Fibroblast of gingiva (primary cell): ENCODE measurements at regions not wholly inside any gene's neighbourhood (a gene's known extent, or its start where the extent isn't known, plus 50 kb on each side); places are given as distances from the start of the nearest gene placed in this dataset.
A peak's percentile ranks its signal among the peaks of the same experiment; 100 is the strongest.

Experiments
- DNase-seq: peaks from one replicate; pipeline ENCODE4 v3.0.0-alpha.2; 2011; ENCODE audit warnings: low read depth

DNA sequence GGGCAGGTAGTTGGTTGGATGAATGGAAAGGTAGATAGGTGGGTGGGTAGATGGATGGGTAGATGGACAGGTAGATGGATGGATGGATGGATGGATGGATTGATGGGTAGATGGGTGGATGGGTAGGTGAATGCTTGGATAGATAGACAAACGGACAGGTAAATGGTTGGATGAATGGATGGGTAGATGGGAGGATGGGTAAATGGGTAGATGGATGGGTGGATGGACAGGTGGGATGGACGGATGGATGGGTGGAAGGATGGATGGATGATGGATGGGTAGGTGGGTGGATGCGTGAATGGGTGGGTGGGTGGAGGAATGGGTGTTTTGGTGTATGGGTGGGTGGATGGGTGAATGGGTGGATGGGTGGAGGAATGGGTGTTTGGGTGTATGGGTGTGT, 50.1 kb upstream of the ASAP2 start:
- no peak for DNase-seq

DNA sequence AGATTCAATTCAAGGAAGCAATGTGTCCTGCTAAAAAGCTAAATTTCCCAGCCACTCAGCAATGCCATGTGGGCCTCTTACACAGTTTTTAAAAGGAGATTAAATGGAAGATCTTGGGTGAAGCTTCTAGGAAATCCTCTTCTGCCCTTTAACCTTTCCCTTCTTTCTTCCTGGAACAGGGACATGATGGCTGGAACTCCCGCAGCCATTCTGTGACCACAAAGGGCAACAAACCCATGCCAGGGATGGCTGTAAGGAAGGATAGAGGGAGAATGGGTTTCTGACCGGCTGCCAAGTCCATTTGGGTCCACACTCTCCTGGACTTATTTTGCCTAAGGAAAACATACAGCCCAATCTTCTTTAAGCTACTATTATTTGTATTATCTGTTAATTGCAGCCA, 52.6 kb upstream of the ASAP2 start:
- DNase-seq, result no peak

DNA sequence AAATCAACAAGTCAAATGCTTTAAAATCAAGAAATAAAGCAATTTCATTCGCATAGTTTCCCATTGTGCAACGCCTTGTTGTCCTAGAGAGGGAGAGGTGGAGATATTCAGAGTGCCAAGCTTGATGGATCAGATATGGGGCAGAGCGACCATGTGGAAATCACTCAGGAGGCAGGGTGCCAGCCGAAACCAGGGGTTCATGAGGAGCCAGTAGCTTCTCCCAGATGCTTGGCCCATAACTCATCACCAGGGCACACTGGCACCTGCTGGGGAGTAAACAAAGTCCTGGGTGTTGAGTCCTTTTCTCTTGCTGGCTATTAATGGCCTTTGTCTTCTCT, 53.0 kb upstream of the ASAP2 start:
- DNase-seq, result peak; percentile 98

DNA sequence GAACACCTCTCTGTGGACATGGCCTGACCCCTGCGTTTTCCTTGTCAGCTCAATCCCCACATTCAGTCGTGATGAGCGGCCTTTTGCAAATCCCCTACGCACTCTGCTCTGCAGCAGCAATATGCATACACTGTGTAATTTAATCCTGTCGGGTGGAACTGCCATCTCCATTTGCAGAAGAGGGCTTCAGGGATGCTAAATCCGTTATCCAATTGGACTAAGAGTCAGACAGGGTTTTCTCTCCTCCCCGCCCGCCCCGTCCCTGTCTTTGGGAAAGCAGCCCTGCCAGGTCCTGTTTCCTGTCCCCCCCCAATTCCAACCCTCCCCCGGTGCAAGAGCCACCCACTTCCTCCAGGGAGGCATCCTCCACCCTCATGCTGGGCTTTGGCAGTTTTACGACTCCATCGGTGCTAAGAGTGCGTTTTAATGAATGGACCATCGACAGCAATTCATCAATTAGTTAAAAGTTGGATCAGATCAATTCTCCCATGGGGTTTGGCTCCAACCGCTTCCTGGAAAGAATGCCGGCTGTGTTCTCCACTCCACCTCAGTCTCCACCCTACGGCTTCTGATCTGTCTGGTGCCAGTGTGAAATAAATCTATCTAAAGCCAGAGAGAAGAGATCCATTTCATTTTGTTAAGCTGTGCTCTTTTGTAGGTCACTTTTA, 53.5 kb upstream of the ASAP2 start:
- DNase-seq, result peak; percentile 61

DNA sequence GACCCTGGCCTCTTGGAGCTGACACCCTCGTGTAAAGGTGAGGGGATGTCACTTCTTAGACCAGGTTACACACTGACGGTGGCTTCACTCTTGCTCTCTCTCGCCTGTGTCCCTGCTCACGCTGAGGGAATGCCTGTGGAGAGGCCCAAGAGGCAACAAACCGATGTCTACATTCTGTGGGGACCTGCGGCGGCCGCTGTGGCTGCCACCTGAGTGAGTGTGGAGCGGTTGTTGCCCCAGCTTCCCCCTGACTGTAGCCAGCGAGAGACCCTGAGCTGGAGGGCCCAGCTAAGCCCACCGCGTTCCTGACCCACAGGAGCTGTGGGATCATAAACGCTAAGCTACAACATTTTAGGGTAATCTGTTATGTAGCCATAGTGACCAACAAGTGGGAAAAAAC, 55.7 kb upstream of the ASAP2 start:
- no peak for DNase-seq

DNA sequence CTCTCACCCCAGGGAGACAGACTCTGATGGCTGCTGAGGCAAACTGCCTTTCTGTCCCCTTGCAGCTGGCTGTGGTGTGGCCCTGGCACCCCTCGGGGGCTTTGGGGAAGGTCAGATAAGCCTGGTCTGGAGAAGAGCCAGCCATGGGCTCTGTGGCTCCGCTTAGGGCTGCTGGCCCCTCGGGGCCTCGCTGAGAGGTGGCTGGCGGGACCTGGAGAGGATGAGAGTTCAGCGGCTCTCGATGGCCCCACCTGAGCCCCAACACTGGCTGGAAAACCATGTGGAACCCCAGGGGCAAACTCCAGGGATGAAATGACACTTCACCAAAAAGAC, 56.1 kb upstream of the ASAP2 start:
- DNase-seq, result no peak

DNA sequence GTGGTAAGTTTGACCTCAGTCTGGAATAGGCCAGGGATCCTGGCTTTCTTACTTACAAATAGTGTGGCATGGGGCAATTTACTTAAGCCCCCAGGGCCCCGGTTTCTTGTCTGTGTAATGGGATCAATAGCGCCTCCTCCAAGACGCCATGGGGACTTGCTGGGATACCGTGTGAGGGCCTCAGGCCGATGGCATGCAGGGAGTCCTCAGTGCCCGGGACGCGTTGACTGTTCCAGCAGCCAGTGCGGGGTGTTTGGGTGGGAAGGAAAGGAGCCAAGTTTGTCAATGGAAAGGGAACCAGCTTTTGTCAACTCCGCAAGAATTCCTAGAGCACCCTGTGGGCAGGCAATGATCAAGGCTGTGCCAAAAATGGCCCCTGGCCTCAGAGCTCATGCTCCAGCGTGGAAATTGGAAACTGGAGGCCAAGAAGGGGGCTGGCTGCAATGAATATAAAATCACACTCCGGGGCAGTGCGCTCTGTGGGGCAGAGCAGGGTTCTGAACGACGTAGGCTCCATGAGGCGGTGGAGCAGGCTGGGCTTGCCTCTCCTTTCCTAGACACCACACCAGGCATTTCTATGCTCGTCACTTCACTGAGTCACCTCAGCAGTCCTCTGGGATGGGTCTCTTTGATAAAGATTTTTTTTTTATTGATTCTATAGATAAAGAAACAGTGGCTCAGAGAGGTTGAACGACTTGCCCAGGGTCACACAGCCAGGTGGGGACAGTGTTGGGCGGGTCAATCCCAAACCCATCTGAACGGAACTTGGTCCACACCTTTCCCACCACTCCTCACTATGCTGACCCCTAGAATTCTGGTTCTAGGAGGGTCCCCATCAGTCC, 56.7 kb upstream of the ASAP2 start:
- no peak for DNase-seq

DNA sequence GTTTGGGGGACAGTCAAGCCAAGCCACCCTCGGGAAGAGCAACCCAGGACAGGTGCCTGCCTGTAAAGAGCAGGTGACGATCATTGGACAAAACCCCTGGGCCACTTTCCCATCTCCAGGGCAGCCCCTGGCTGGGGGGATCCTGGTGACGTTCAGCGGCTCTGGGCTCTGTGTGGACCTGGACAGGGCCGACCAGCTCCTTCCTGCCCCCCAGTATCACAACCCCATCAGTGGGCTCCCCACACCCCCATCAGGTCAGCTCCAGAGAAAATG, 57.3 kb upstream of the ASAP2 start:
- no peak for DNase-seq

DNA sequence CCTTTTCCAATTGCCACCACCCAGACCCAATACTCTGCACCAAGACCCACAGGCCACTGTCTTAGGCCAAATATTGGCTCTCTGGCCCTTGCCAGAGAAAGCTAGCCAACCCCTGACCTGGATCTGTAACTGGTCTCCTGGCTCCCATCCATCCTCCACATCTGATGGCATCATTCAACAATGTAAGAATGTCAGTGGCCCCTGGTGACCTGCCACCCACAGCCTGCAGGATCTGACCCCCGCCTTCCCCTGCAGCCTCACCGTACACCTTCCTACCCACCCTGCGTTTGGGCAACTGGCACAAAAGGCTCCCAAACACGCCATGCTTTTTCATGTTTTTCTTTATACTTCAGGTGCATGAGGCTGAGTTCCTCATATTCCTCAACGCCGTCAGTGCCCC, 60.0 kb upstream of the ASAP2 start:
- no peak for DNase-seq

DNA sequence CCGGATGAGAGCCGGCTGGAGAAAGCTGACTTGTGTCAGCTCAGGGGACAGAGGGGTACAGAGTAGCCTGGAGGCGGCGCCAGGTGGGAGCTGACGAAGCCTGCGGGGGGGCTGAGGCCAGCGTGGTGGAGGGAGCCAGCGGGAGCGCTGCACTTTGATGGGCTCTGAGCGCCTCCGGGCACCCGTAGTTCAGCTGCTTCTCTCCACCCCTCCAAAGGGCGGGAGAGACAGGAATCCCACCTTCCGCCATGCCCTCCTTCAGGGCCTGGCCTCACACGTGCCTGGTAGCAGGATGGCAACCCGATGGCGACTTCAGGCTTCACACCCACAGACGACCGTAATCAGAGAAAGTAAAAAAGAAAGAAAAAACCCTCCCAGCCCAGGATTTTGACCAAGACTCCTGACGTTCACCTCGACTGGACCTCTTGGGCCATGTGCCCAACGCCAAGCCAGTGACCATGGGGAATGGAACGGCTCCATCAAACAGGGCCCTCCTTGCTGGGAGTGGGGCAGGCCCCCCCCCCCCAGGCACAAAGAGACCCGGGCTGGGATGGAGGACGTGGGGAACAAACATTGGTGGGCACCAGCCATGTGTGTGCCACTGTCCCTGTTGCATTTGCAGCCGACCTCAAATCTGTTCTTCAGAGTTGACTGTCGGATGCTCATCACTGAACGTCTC, 60.7 kb upstream of the ASAP2 start:
- no peak for DNase-seq

DNA sequence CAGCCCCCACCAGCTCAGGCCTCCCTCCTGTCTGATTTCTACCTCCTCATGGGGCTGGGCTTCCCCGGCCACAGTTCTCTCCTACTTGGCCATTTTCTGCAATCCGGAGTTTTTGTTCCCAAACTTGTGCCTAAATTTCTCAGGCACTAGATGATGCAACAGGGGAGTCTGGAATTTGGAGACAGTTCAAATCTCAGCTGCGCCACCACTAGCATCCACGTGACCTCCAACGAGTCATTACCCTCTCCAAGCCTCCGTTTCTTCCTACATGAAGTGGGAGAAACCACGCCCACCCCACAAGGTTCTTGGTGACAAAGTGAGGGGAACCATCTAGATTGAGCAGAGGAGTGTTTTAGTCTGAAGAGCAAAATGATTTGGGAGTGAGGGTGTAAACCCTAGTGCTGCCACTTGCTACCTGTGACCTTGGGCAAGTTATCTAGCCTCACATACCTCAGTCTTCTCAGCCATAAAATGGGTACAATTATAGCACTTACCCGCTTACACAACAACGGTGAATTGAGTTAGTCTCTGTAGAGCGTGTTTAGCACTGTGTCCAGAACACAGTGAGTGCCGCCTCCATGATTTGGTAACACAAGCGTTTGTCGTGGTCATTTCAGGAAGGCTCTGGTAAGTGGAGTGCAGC, 61.4 kb upstream of the ASAP2 start:
- peak; percentile 73 for DNase-seq

DNA sequence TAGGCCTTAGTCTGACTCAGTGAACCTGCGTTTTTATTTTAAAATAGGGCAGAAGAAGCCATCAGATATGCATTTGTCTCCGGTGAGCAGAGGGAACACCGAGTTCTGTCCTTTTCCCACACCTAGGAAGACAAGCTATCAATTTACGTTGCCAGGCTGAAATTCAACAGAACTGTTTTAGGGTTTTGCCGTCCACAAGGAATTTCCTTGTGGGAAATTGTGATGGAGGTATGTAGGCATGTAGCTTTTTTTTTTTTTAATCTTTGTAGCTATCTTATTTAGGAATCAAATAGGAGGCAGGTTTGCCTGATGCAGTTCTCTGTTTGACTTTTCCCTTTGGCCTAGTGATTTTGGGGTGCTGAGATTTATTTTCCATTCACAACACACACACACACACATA, 62.0 kb upstream of the ASAP2 start:
- DNase-seq, result no peak

DNA sequence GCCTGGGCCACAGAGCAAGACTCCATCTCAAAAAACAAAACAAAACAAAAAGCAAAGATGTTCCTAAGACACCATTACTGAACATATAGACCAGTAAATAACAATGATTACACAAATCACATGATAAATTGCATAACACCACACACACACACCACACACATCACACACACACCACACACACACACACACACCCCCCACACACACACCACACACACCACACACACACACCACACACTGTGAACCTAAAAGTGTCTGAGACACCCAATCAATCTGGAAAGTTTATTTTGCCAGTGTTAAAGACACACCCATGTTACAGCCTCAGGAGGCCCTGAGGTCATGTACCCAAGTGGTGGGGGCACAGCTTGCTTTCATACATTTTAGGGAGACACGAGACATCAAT, 62.6 kb upstream of the ASAP2 start:
- DNase-seq, result no peak

DNA sequence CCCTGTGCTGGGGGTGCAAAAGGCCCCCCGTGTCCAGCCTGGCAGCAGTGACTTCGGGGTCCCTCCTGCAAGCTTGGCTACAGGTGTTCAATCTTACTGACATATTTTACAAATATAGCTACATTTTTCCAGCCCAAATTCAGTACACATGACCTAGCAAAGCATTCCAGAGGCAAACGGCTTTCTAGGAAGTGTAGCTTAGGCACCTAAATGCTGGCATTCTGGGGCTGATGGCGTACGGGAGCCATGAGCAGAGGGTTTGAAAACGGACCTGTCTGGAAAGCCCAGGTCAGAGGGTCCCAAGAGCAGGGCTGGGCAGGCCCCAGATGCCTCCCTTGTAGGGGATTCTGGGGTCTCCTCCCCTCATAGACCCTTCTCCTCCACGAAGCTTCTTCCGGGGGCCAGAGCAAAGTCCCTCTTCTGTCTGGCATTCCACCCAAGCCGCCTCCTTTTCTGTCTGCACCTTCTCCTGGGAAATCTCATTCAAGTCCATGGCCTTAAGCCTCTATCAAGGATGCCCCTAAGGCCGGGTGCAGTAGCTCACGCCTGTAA, 63.3 kb upstream of the ASAP2 start:
- no peak for DNase-seq

DNA sequence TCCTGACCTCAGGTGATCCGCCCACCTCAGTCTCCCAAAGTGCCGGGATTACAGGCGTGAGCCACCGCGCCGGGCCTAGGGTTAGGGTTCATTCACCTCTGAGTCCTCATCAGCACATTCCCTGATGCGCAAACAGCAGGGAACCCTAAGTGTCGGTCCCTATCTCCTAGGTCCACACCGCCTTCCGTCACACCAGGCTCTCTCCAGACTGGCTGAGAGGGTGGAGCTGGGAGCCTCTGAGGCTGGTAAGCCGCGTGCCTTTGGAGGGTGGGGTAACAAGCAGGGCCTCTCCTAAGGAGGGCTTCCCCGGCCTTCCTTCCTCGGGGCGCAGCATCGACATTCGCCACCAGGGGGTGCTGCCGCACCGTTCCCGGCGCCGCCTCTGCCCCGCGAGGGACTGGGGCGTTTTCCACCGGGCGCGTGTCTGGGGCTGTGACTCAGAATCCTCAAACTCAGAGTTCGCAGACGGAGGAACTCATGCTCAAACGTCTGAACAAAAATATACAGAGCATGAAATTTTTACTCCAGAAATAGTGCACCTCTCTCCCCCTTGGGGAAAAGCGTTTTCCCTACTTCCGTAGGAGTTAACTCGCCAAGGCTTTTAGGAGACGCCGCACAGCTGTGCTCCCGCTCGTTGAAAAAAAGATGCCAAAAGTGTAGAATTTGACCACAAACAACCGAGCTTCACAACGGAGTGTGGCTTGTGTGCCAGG, 63.9 kb upstream of the ASAP2 start:
- peak; percentile 80 for DNase-seq

DNA sequence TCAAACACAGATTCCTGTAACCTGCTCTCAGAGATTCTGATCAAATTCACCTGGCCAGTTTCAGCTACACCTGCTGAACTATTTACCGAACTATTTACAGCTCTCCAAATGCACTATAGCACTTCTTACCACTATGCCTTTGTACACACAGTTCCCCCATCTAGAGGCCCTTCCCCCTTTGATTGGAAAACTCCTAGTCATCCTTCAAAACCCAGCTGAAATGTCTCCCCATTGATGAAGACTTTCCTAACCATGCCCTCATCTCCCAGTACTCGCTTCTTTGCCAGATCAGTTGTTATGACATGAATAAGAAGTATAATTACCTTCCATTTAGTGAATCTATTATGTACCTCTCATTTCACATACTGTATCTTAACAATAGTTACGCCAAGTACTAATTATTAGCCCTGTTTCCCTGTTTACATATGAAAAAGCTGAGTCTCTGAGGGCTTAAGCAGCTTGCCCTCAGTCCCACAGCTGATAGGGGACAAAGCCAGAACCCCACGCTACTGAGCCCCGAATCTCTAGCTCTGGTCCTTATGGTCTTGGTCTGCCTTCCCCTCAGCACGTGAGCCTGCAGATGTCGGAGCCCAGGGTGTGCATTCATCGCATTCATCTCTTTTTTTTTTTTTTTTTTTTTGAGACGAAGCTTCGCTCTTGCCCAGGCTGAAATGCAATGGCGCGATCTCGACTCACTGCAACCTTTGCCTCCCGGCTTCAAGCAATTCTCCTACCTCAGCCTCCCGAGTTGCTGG, 64.7 kb upstream of the ASAP2 start:
- no peak for DNase-seq

DNA sequence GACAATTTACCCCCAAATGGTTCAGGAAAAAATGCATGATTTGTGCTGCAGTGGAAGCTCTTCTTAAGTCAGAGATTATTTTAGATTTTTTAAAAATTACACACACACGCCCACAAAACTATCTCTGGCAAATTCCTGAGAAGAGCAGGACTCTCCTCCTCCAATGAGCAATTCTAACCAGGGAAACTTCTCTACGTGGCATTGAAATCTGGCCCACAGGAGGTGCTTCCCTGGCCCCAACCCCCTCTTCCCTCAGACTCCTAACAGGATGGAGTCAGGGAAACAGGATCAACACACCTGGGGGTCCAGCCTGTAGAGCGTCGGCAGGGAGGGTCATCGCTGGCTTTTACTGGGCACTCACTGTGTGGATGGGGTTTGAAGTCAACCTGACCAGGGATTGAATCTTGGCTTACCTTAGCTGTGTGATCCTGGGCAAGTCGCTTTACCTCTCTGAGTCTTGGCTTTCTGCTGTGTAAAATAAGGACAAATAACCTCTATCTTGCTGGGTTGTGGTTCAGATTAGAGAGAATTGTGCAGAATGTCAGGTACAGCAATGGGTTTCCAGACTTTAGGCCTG, 65.4 kb upstream of the ASAP2 start:
- DNase-seq, result no peak

DNA sequence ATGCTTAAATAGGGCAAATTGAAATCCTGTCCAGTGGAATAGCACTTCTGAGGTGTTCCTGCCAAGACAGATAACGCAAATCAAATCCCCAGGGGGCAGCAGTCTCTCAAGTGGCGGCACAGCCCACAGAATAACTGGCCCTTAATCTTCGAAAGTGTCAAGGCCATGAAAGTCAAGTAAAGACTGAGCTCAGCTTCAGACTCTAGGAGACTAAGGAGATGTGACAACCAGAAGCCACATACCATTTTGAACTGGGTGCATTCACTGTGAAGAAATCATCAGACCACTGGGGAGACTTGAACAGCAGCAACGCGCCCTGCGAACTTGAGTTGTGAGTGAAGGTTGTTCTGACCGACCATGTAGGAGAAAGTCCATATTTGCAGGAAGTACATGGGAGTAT, 66.0 kb upstream of the ASAP2 start:
- no peak for DNase-seq

DNA sequence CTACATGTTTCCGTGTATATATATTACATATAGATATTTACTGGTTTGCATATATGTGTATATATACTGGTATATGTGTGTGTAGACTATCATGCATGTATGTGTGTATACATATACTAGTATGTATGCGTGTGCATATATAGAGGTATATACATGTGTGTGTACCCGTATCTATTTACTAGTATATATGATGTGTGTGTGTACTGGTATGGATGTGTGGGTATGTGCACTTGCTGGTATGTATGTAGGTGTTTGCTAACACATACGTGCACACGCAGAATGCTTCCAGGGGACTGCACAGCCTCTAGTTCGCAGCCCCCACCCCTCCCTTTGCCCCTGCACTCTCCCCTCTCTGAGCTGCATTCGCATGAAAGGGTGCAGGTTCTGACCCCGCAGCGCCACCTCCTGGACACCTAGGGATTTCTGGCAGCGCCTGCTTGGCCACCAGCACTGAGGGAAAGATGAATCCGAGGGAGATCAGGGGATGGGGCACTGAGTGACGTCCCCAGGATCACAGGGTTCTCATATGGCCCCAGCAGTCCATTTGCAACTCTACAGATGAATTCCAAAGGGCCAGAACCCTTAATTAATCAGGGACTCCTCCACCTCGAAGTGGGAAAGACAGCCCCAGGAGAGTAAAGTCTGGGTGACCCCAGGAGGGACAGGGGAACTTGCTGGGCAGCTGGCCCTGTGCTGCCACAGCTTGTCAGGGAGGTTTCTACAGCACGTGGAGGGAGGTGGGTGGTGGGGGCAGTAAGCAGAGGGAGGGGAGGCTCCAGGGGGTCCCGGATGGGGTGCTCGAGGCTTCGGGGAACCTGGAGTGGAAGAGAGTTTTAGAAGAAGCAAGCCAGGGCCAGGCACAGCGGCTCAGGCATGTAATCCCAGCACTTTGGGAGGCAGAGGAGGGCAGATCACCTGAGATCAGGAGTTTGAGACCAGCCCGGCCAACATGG, 66.8 kb upstream of the ASAP2 start:
- DNase-seq, result peak; percentile 40
